HG03196 (cell line): ENCODE measurements at regions not wholly inside any gene's neighbourhood (a gene's known extent, or its start where the extent isn't known, plus 50 kb on each side); places are given as distances from the start of the nearest gene placed in this dataset.

Source experiments
- ATAC-seq: cut with Tn5 transposase; IDR thresholded peaks from one replicate; pipeline ENCODE4 v1.9.1; 2021; ENCODE audit not compliant: unreplicated experiment

GRCh38 chr11:81472646-81473045, 1261.0 kb downstream of the FAM181B start:
- no peak for ATAC-seq

DNA sequence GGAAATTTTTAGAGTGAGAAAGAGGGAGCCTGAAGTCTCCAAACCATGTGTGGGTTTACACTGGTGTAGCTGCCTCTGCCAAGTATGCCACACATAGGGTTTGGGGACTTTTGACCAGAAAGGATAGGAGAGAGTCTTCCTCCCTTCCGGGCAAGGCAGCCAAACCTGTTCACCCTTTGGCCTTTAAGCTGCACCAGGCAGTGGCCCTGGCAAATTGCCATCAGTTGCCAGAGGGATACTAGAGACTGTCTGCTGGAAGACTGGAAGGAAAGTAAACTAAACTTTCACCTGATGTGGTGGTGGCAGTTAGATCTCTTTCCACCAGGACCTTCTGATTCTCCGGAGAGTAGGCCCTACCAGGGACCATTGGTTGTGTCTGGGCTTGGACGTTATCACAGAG, 1263.2 kb downstream of the FAM181B start:
- ATAC-seq, result no peak

GRCh38 chr11:81459766-81460306, 1273.8 kb downstream of the FAM181B start:
- no peak for ATAC-seq

DNA sequence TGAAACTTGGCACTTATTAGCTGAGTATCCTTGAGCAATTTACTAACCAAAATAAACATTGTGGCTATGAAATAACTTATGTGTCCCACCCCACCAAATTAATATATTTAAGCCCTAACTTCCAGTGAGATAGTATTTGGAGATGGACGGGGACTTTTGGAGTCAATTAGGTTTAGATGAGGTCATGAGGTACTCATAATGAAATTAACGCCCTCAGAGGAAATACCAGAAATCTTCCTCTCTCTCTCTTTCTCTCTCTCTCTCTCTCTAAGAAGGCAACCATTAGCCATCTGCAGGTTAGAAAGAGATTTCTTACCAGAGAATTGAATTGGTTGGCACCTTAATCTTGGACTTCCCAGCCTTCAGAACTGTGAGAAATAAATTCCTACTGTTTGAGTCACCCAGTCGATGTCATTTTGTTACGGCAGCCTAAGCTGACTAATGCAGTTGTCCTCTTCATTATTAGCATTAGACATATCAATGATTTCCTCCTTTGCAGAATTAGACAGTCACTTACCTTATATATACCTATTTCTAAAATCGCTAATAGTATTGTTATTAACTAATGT, 1284.0 kb downstream of the FAM181B start:
- no peak for ATAC-seq

DNA sequence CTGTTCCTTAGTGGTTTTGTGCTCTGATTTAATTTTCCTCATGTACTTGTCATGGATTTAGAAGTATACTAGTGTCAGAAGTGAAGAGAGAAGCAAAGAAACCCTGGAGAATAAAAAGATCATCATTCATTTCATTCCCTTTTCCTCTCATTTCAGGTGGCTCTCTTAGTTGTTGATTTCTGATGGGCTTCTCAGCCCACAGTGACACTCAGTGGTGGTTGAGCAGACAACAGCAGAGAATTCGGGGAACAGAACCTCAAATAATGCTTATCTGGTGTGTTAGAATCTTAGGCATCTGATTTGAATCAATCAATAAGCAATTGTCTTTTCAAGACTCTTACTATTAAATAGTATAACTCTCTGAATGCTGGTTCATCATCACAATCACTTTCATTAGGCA, 1289.4 kb downstream of the FAM181B start:
- ATAC-seq, result no peak

DNA sequence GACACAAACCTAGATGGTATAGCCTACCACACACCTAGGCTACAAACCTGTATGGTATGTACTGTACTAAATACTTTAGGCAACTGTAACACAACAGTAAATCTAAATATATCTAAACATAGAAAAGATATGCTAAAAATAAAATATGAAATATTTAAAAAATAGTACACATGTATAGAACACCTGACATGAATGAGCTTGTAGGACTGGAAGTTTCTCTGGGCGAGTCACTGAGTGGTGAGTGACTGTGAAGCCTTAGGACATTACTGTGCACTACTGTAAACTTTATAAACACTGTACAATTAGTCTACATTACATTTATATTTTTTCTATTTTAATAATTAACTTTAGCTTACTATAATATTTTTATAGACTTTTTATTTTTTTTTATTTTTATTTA, 1301.3 kb downstream of the FAM181B start:
- ATAC-seq, result no peak

- no peak for ATAC-seq
Observed at GRCh38 chr11:81424822-81425221, 1308.8 kb downstream of the FAM181B start.

DNA sequence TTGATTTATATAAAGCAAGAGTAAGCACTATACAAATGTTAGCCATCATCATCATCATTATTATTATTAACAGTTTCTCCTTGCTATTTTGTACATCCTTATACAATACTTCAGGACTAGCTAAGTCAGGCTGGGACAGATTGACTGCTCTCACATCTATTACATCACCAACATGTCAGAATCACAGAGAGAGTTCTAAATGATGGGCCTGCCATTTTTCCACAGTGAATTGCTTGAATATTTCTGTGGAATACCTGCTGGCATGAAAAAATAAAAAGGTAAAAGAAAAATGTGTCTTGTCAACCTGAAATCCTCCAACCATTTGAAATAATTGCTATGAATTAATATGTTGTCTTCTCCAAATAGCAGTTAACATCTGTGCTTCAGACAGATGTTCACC, 1311.3 kb downstream of the FAM181B start:
- ATAC-seq, result no peak

- ATAC-seq, result no peak
Observed at GRCh38 chr11:81421251-81421860, 1312.3 kb downstream of the FAM181B start.

DNA sequence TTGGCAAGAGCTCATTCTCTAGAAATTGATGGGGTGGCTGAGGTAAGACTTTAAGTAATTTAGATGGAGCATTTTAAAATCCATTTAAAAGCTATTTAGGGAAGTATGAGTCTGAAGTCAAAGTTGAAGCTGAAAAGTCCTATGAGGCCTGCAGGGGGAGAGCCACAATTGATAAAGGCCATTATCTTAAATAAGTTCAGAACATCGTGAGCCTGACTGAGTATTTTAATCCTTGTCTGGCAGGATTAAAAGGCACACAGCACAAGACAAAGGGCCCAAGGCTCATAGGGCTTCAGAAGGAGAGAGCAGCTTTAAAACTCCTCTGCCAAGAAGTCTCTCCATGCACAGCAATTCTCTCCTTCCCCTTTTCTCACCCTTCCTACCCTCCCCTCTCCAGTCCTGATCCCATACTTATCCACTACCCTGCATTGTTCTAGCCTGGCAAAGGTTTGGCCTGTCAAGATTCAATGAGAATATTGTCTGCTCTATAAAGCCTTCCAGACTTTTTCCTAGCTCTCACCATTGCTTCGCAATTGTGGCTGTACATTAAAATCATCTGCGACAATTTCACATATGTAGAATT, 1312.9 kb downstream of the FAM181B start:
- ATAC-seq, result no peak

DNA sequence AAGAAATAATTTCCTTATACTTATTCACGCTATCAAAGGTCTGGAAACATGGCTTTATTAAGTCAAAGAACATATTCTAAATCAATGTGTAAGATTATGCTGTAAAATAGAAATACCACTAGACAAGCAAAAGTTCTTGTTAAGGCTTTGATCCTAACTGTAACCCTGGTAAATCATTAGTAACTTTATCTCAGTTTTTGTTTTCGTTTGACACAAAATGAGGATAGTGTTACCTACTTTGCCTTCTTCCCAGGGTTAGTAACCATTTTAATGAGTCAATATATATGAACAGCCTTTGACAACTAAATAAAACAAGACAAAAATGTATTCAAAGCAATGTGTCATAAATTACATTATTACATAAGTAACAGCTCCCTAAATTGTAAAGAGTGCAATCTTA, 1336.3 kb downstream of the FAM181B start:
- ATAC-seq, result no peak

DNA sequence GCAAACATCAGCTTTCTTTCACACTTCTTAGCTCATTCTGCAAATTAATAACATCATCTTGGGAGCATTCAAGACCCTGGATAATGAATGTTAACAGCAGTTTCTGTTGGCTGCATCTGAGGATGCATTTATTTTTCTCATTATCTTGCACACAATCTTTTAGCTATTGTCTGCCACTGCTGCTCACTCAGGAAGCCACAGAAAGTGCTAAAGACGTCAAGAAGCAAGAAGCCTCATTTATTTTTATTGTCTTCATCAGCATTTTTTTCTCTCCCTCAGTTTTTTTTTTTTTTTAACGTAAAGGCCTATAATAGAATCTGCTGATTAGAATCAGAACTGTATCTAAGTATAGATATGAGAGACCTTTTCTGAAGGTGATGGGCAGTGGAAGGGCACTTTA, 1339.4 kb downstream of the FAM181B start:
- ATAC-seq, result no peak

- ATAC-seq, result no peak
Observed at GRCh38 chr11:81388326-81388725, 1345.3 kb downstream of the FAM181B start.

DNA sequence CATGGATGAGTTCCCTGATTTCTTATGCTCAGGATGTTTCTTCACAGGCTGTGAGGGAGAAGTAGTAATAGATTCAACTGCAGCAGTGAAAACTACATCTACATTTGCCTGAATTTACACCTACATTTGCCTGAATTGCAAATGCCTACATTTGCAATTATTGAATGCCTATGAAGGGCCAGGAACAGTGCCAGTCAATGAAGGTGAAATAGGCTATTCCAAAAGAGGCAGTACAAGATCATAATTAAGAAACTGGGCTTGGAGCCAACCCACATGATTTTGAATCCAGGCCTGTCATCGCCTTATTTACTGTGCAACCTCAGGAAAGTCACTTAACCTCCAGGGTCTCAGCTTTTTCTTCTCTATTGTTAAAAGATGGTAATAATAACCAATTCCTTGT, 1353.3 kb downstream of the FAM181B start:
- no peak for ATAC-seq

GRCh38 chr11:81377418-81377817, 1356.2 kb downstream of the FAM181B start:
- ATAC-seq, result no peak

DNA sequence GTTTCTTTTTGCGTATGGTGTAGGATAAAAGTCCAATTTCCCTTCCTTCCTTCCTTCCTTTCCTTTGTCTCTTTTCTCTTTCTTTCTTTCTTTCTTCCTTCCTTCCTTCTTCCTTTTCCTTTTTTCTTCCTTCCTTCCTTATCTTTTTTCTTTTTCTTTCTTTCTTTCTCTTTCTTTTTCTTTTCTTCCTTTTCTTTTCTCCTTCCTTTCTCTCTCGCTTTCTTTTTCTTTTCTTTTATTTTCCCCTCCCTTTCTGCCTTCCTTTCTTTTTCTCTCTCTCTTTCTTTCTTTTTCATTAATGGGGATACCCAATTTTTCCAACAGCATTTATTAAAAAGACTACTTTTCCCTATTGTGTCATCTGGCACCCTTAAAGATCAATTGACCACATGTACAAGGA, 1359.7 kb downstream of the FAM181B start:
- no peak for ATAC-seq

GRCh38 chr11:81368192-81368591, 1365.5 kb downstream of the FAM181B start:
- ATAC-seq, result no peak

GRCh38 chr11:81365496-81365895, 1368.2 kb downstream of the FAM181B start:
- no peak for ATAC-seq

- no peak for ATAC-seq
Observed at GRCh38 chr11:81359476-81359875, 1374.2 kb downstream of the FAM181B start.

DNA sequence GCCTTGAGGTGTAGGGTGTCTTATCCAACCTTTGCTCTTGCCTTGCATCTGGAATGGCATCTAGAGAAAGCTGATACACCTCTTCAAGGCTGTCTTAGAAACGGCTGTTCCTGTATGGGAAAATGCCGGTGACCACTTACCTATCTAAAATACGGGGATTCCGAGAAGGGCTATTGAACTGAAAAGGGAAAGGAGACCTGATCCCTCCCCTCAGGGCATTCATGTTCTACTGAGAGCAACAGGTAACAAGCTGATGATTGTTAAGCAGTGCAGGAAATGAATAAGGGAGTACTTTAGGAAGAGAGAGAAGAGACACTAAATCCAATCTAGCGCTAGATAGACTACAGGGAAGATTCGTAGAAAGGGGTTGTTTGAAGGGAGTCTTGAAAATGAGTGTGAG, 1388.1 kb downstream of the FAM181B start:
- ATAC-seq, result no peak

GRCh38 chr11:81342966-81343365, 1390.7 kb downstream of the FAM181B start:
- no peak for ATAC-seq

DNA sequence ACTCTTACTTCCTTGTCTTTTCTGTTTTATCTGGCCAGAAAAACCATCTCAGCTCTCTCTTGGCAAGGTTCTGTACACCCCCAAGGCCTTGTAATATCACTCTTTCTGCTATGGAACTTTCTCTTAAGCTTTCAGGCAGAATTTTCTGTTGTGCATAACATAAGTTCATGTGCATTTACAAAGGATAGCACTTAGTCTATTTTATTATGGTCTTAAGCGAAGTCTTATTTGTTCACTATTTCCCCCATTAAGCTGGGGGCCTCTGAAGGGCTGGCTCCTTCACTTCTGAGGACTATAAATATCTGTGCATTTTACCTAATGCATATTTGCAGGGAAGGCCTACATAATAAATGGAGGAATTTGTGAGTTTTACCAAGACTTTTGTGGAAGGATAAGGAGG, 1393.4 kb downstream of the FAM181B start:
- ATAC-seq, result no peak

GRCh38 chr11:81339521-81339920, 1394.1 kb downstream of the FAM181B start:
- ATAC-seq, result no peak
